SK-N-SH (cell line): ENCODE measurements at regions not wholly inside any gene's neighbourhood (a gene's known extent, or its start where the extent isn't known, plus 50 kb on each side); places are given as distances from the start of the nearest gene placed in this dataset.

ENCODE experiments used
- CTCF ChIA-PET: fragments of 300-600, 350-600 bp; formaldehyde crosslinking; extraction: SDS; loops from one replicate; lab custom pipeline; 2021; lab: Yijun Ruan, JAX
- POLR2A ChIA-PET: fragments of 350-600 bp; sonication (Branson Sonifier 250); formaldehyde crosslinking; extraction: SDS; loops from one replicate; lab custom pipeline; 2020; ENCODE audit warnings: antibody characterized with exemption, inconsistent platforms; lab: Yijun Ruan, JAX
- DNase-seq: peaks from one replicate; pipeline ENCODE4 v3.0.0; 2012
- H2AFZ ChIP-seq: fragments of 200-600 bp; sonication (generic); 2 replicates; pipeline ENCODE4 v1.8.1; 2016; ENCODE audit warnings: antibody characterized with exemption, mild to moderate bottlenecking, low read depth
- H3F3A ChIP-seq: fragments of 200-600 bp; sonication (generic); replicated peaks from 2 replicates; pipeline ENCODE3; 2016; ENCODE audit warnings: antibody characterized with exemption, mild to moderate bottlenecking; ENCODE audit not compliant: insufficient read depth
- H3K27ac ChIP-seq, 2 experiments: fragments of 200-500 bp in 1 of 2; fragments of 200-600 bp in 1 of 2; sonication (Bioruptor generic) in 1 of 2; sonication (generic), shearing (Covaris generic) in 1 of 2; 2 replicates each; pipeline versions ENCODE4 v1.5.1 to v1.6.1; 2014 to 2016; ENCODE audit warnings: low read depth in 2 of 2, inconsistent platforms in 1 of 2, low read length in 1 of 2, mild to moderate bottlenecking in 1 of 2, mixed read lengths in 1 of 2
- H3K27me3 ChIP-seq: fragments of 200-600 bp; sonication (generic), shearing (Covaris generic); 2 replicates; pipeline ENCODE4 v1.6.1; 2016; ENCODE audit warnings: mixed run types; ENCODE audit not compliant: insufficient read depth
- H3K36me3 ChIP-seq, 2 experiments: fragments of 200-500 bp in 1 of 2; fragments of 200-600 bp in 1 of 2; sonication (Bioruptor generic) in 1 of 2; sonication (generic) in 1 of 2; replicated peaks in 1 of 2; 2 replicates each; pipeline versions ENCODE3 to v1.5.1; 2014 to 2016; ENCODE audit warnings: low read length in 1 of 2, mild to moderate bottlenecking in 1 of 2; ENCODE audit not compliant: insufficient read depth in 2 of 2, control insufficient read depth in 1 of 2
- H3K4me1 ChIP-seq, 2 experiments: fragments of 200-500 bp in 1 of 2; fragments of 200-600 bp in 1 of 2; sonication (Bioruptor generic) in 1 of 2; sonication (generic), shearing (Covaris generic) in 1 of 2; 2 replicates each; pipeline versions ENCODE4 v1.5.1 to v1.6.1; 2014 to 2016; ENCODE audit warnings: low read depth in 1 of 2, low read length in 1 of 2, mixed run types in 1 of 2; ENCODE audit not compliant: insufficient read depth in 2 of 2, control insufficient read depth in 1 of 2
- H3K4me2 ChIP-seq: fragments of 200-600 bp; sonication (generic), shearing (Covaris generic); 2 replicates; pipeline ENCODE4 v1.6.1; 2017; ENCODE audit warnings: mixed run types
- H3K4me3 ChIP-seq, 2 experiments: fragments of 200-500 bp in 1 of 2; fragments of 200-600 bp in 1 of 2; sonication (Bioruptor generic) in 1 of 2; sonication (generic), shearing (Covaris generic) in 1 of 2; 2 replicates each; pipeline versions ENCODE4 v1.5.1 to v1.8.1; 2014 to 2016; ENCODE audit warnings: low read depth in 2 of 2, inconsistent platforms in 1 of 2, low read length in 1 of 2, mild to moderate bottlenecking in 1 of 2, mixed read lengths in 1 of 2, moderate library complexity in 1 of 2
- H3K79me2 ChIP-seq: fragments of 200-600 bp; sonication (generic); 2 replicates; pipeline ENCODE4 v1.8.1; 2017; ENCODE audit warnings: mild to moderate bottlenecking; ENCODE audit not compliant: insufficient read depth
- H3K9ac ChIP-seq: fragments of 200-600 bp; sonication (generic); 2 replicates; pipeline ENCODE4 v1.6.1; 2017; ENCODE audit warnings: mixed run types
- H3K9me2 ChIP-seq: fragments of 200-600 bp; sonication (generic); 2 replicates; pipeline ENCODE4 v1.6.1; 2017; ENCODE audit warnings: mixed run types
- H3K9me3 ChIP-seq: fragments of 200-600 bp; sonication (generic); 2 replicates; pipeline ENCODE4 v1.6.1; 2017; ENCODE audit warnings: mixed run types, mild to moderate bottlenecking, moderate library complexity
- H4K20me1 ChIP-seq: fragments of 200-600 bp; sonication (generic); 2 replicates; pipeline ENCODE4 v1.6.1; 2017; ENCODE audit warnings: mild to moderate bottlenecking, mixed run types; ENCODE audit not compliant: insufficient read depth
- EP300 ChIP-seq, 2 experiments: IDR thresholded peaks; 2 replicates each; pipeline versions ENCODE4 v1.4.0 to v1.6.1; 2012; ENCODE audit warnings: borderline replicate concordance in 1 of 2, low read depth in 1 of 2, low read length in 1 of 2
- EZH2phosphoT487 ChIP-seq: fragments of 200-600 bp; sonication (generic); IDR thresholded peaks from 2 replicates; pipeline ENCODE4 v1.6.1; 2017; ENCODE audit warnings: low read depth, mixed run types, mild to moderate bottlenecking, antibody characterized with exemption, moderate library complexity, borderline replicate concordance
- FOXM1 ChIP-seq: IDR thresholded peaks from 2 replicates; pipeline ENCODE4 v1.4.0; 2012; ENCODE audit warnings: low read depth, mild to moderate bottlenecking
- GABPA ChIP-seq: IDR thresholded peaks from 2 replicates; pipeline ENCODE4 v1.4.0; 2012; ENCODE audit warnings: low read depth, mild to moderate bottlenecking
- GATA2 ChIP-seq: sonication (generic); formaldehyde crosslinking; IDR thresholded peaks from 2 replicates; pipeline ENCODE4 v1.5.0; 2020; ENCODE audit warnings: mild to moderate bottlenecking, missing genetic modification reagents
- JUND ChIP-seq: IDR thresholded peaks from 2 replicates; pipeline ENCODE4 v1.4.0; 2012
- MAX ChIP-seq: IDR thresholded peaks from 2 replicates; pipeline ENCODE4 v1.4.0; 2012; ENCODE audit warnings: low read depth
- MXI1 ChIP-seq: IDR thresholded peaks from 2 replicates; pipeline ENCODE4 v1.6.1; 2012; ENCODE audit warnings: mild to moderate bottlenecking, low read depth, low read length, improper control_type of control experiment
- PBX3 ChIP-seq: IDR thresholded peaks from 2 replicates; pipeline ENCODE4; 2012
- POLR2AphosphoS5 ChIP-seq: IDR thresholded peaks from 2 replicates; pipeline ENCODE4 v1.6.1; 2012; ENCODE audit warnings: low read depth, low read length
- RAD21 ChIP-seq: IDR thresholded peaks from 2 replicates; pipeline ENCODE4 v1.6.1; 2012; ENCODE audit warnings: mild to moderate bottlenecking, low read length
- RCOR1 ChIP-seq: fragments of 150-350 bp; IDR thresholded peaks from 2 replicates; pipeline ENCODE4 v1.6.1; 2017; ENCODE audit warnings: antibody characterized with exemption, low read length
- RXRA ChIP-seq: IDR thresholded peaks from 2 replicates; pipeline ENCODE4 v1.4.0; 2012; ENCODE audit warnings: low read depth, mild to moderate bottlenecking, borderline replicate concordance
- SIN3A ChIP-seq: IDR thresholded peaks from 2 replicates; pipeline ENCODE4 v1.6.1; 2012; ENCODE audit warnings: low read depth, mild to moderate bottlenecking, low read length, moderate library complexity, borderline replicate concordance
- SMC3 ChIP-seq: IDR thresholded peaks from 2 replicates; pipeline ENCODE4 v1.6.1; 2012; ENCODE audit warnings: low read depth, low read length, improper control_type of control experiment
- TAF1 ChIP-seq: IDR thresholded peaks from 2 replicates; pipeline ENCODE4 v1.6.1; 2012; ENCODE audit warnings: low read depth, mild to moderate bottlenecking, low read length, moderate library complexity, borderline replicate concordance
- USF1 ChIP-seq: IDR thresholded peaks from 2 replicates; pipeline ENCODE4 v1.4.0; 2012; ENCODE audit warnings: low read depth, borderline replicate concordance
- YY1 ChIP-seq: IDR thresholded peaks from 2 replicates; pipeline ENCODE4 v1.4.0; 2012; ENCODE audit warnings: low read depth, mild to moderate bottlenecking
- WGBS: methylation state at CpG from one replicate; pipeline ENCODE4 v1.1.6; 2017; ENCODE audit warnings: low lambda C conversion rate; 5-methylcytosine and 5-hydroxymethylcytosine counted together
- TF ChIP-seq, protein P1 (sequence below): fragments of 150-350 bp; IDR thresholded peaks from 2 replicates; pipeline ENCODE4 v1.6.1; 2017; ENCODE audit warnings: antibody characterized with exemption, low read length, low read depth, borderline replicate concordance
- TF ChIP-seq, protein P2 (sequence below): fragments of 200-600 bp; sonication (generic); IDR thresholded peaks from 2 replicates; pipeline ENCODE4 v1.6.1; 2017; ENCODE audit warnings: antibody characterized with exemption, mild to moderate bottlenecking, moderate library complexity
- TF ChIP-seq, protein P3 (sequence below): IDR thresholded peaks from 2 replicates; pipeline ENCODE4 v1.6.1; 2012; ENCODE audit warnings: mild to moderate bottlenecking, low read depth, low read length, moderate library complexity

DNA sequence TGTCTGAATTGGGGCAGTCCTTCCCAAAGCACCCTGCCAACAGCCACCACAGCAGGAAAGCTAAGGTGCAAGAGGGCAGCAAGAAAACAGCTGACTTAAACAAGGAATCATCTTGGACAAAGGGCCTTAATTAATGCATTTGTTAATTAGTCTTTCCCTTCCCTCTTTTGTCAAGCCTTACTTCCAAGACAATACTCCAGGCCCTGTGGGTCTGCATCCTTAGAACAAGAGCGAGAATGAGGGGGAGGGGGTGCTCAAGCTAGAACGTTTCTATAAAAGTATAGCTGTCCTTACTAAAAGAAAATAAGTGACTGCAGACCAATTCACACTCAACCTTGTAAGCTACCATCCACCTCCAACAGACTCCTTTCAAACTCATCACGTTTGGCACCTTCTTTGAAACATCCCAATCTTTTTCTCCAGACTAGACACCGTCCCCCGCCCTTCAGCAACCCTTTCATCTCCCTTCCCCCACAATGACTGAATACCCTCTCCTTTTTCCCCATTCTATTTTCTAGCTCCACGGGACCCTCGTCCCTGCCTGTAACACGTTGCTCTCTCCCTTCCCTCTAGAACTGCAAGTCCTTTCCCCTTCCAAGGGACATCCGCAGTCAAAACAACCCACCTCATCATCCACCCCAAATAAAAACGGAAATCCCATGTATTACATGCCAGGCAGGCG is 85.7 kb upstream of the RNF38 start (continued):
- TF ChIP-seq RXRA (no peak), EZH2phosphoT487 (no peak), GABPA (no peak), USF1 (no peak), MXI1 (no peak), YY1 (no peak), PBX3 (no peak), TAF1 (no peak)
- TF ChIP-seq, protein P1, sequence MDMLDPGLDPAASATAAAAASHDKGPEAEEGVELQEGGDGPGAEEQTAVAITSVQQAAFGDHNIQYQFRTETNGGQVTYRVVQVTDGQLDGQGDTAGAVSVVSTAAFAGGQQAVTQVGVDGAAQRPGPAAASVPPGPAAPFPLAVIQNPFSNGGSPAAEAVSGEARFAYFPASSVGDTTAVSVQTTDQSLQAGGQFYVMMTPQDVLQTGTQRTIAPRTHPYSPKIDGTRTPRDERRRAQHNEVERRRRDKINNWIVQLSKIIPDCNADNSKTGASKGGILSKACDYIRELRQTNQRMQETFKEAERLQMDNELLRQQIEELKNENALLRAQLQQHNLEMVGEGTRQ: no peak
- TF ChIP-seq, protein P2, sequence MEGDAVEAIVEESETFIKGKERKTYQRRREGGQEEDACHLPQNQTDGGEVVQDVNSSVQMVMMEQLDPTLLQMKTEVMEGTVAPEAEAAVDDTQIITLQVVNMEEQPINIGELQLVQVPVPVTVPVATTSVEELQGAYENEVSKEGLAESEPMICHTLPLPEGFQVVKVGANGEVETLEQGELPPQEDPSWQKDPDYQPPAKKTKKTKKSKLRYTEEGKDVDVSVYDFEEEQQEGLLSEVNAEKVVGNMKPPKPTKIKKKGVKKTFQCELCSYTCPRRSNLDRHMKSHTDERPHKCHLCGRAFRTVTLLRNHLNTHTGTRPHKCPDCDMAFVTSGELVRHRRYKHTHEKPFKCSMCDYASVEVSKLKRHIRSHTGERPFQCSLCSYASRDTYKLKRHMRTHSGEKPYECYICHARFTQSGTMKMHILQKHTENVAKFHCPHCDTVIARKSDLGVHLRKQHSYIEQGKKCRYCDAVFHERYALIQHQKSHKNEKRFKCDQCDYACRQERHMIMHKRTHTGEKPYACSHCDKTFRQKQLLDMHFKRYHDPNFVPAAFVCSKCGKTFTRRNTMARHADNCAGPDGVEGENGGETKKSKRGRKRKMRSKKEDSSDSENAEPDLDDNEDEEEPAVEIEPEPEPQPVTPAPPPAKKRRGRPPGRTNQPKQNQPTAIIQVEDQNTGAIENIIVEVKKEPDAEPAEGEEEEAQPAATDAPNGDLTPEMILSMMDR: no peak

DNA sequence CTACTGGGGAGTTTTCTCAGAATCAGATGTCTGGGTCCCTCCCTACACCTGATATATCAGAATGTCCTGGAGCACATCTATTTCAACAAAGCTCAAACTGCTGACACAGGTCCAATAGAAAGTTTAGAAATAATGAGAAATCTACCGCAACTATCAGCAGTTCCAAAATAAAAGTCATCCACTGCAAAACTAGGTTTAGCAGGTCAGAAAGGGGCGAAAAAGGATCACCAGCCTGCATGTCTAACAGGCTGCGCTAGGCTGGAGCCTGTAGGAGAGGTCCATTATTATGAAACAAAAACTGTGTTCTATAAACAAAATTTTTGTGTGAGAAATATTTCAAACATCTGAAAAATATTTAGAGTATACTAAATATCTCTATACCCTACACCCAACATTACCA is 84.1 kb upstream of the RNF38 start:
- no peak overlapping the region for H3K4me2 ChIP-seq
- no peak overlapping the region for H2AFZ ChIP-seq
- CTCF ChIA-PET: interaction anchor here (0.6 to 1.2 kb wide), 3 partner anchors 34 to 244 kb away, joined by 3 to 4 read pairs (median 3); no protein-coding TSS in a partner anchor
- no peak overlapping the region for H3K27ac ChIP-seq
- H3K9me3 ChIP-seq: no peaks in the 10 kb centered on the region
- no peaks in the 10 kb centered on the region for H3K9me2 ChIP-seq
- H3K4me1 ChIP-seq: peaks cover 12 to 16% of the 10 kb centered on the region in 2 experiments; a peak in 3 of 4 replicates
- no peaks in the 10 kb centered on the region for H3K36me3 ChIP-seq
- H3K9ac ChIP-seq: no peak overlapping the region
- no peaks in the 10 kb centered on the region for H3K27me3 ChIP-seq
- no peak for DNase-seq
- H3F3A ChIP-seq: peaks cover 4% of the 10 kb centered on the region
- POLR2A ChIA-PET: no interaction called here
- peaks cover 80% of the 10 kb centered on the region for H3K79me2 ChIP-seq
- H4K20me1 ChIP-seq: peaks cover 58% of the 10 kb centered on the region
- 100% methylated on average over 3 of the region's 3 CpGs for WGBS
- no peak overlapping the region for H3K4me3 ChIP-seq
- TF ChIP-seq GABPA: no peak
- no peak for TF ChIP-seq RAD21
- TF ChIP-seq JUND: no peak
- no peak for TF ChIP-seq MAX
- TF ChIP-seq GATA2 (CRISPR knock-in tag): no peak
- TF ChIP-seq, protein P3, sequence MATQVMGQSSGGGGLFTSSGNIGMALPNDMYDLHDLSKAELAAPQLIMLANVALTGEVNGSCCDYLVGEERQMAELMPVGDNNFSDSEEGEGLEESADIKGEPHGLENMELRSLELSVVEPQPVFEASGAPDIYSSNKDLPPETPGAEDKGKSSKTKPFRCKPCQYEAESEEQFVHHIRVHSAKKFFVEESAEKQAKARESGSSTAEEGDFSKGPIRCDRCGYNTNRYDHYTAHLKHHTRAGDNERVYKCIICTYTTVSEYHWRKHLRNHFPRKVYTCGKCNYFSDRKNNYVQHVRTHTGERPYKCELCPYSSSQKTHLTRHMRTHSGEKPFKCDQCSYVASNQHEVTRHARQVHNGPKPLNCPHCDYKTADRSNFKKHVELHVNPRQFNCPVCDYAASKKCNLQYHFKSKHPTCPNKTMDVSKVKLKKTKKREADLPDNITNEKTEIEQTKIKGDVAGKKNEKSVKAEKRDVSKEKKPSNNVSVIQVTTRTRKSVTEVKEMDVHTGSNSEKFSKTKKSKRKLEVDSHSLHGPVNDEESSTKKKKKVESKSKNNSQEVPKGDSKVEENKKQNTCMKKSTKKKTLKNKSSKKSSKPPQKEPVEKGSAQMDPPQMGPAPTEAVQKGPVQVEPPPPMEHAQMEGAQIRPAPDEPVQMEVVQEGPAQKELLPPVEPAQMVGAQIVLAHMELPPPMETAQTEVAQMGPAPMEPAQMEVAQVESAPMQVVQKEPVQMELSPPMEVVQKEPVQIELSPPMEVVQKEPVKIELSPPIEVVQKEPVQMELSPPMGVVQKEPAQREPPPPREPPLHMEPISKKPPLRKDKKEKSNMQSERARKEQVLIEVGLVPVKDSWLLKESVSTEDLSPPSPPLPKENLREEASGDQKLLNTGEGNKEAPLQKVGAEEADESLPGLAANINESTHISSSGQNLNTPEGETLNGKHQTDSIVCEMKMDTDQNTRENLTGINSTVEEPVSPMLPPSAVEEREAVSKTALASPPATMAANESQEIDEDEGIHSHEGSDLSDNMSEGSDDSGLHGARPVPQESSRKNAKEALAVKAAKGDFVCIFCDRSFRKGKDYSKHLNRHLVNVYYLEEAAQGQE: no peak
- no peak for TF ChIP-seq FOXM1
- no peak for TF ChIP-seq RCOR1
- TF ChIP-seq POLR2AphosphoS5: no peak
- no peak for TF ChIP-seq YY1
- no peak for TF ChIP-seq RXRA
- no peak for TF ChIP-seq EP300 (IDR thresholded peaks at IDR 0.05; ENCODE audit: borderline replicate concordance in 1 of 2, low read depth in 1 of 2, low read length in 1 of 2)
- no peak for TF ChIP-seq SMC3
- TF ChIP-seq SIN3A: no peak
- TF ChIP-seq, protein P1: no peak
